GM03348 (cell line): ENCODE measurements at regions not wholly inside any gene's neighbourhood (a gene's known extent, or its start where the extent isn't known, plus 50 kb on each side); places are given as distances from the start of the nearest gene placed in this dataset.

Source experiments
- DNase-seq: peaks from one replicate; pipeline ENCODE4 v3.0.0; 2012; ENCODE audit warnings: low spot score

- DNase-seq = no peak
Observed at GRCh38 chr3:66692042-66692765, 191.4 kb upstream of the LRIG1 start.

DNA sequence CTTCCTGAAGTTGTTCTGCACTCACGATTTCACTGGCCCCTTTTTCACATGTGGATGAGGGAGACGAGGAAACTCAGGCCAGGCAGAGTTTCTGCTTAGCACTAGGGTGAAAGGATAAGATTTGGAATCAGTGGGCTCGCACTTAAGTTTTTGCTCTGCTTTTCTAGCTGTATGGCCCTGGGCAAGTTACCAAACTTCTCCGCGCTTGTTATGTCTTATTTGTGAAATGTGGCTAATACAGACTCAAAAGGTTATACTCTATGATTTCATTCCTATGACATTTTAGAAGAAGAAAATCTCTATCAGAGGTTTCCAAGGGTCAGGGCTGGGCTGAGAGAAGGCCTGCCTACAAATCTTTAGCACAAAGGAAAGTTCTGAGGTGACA is 191.9 kb upstream of the LRIG1 start:
- DNase-seq = no peak

- DNase-seq = no peak
Observed at GRCh38 chr3:66693461-66694031, 192.7 kb upstream of the LRIG1 start.

DNA sequence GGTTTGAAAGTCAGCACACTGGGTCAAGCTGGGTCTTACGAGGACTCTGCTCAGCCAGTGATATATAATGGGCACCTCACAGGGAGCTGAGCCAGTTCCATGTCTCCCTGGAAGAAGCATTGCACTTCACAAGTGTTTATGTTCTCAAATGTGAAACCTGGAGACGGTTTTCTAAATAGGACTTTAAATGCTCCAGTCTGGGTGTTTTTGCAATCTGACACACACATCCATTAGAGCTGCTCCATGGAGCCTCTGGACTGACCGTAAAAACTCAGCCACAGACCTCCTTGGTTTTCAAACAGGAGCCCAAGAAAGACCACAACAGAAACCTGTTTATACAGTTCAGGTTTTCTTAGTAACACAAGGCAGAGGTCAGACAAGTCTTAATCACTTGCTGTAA is 201.3 kb upstream of the LRIG1 start:
- DNase-seq = no peak

DNA sequence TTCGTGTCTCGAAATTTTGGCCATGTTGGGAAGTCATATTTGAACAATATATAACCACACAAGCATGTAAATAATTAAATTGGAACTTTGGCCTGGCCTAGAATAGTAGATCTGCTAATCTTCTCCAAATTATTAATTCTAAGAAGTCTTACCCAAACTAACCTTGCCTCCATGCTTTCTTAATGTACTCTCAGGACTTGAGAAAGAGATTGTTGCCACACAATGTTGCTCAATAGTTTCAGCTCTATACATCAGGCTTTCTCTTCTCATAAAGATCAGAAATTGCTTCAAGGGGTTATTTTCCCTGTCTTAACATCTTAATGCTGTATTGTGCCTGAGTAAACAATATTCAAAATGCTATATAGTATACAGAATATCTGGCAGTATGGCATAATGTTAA is 202.7 kb upstream of the LRIG1 start:
- DNase-seq = no peak

- no peak for DNase-seq
Observed at GRCh38 chr3:66705076-66705475, 204.3 kb upstream of the LRIG1 start.

DNA sequence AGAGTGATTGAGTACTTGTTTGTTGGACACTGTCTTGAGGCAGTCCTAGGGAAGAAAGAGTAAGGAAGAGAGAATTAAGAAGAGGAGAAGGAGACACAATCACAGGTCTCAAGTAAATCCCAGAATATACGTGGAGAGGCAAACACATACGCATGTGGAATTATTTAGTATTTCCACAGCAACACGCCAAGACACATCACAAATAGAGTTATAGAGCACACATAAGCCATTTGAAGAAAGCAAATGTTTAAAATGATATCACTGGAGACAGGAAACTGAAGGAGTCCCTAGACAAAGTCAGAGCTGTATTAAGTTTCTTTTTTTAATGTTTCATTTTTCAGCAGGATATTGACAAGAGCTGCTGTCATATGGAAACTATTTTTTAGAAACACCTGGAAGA is 206.1 kb upstream of the LRIG1 start:
- no peak for DNase-seq

DNA sequence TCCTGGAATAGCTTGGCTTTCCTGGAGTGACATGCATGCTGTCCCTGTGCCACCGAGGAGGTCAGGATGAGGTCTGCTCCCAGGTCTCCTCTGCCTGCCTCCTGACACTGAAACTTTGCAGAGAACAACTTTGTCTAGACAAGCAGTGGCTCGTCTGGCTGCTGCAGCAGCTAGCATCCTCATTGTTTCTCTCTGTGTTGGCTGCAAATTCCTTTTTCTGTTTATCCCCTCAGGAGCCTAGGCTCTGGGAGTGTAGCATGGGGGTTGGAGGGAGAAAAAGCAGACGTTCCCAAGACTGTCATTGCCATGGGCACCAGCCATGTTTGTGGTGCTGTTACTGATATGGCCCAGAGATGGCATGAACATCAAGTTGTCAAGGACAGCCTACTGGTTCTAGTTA is 208.7 kb upstream of the LRIG1 start:
- no peak for DNase-seq

DNA sequence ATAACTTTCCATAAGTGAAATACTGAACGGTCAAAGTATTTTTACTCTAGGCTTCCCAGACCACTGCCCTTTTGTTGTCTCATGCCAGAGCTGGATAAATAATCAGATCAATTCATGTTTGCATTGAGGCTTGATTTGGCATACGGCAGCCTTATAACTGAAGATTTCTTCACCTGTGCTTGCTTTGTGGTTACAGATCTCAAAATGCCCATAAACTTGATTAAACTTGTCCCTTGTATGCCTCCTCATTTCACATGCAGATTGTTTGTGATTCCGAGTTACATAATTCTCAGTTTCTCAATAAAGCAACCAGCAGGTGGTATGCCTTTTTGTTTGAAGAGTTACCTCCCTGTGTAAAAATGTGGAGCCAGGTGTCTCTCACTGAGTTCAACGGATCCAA is 211.4 kb upstream of the LRIG1 start:
- DNase-seq = no peak

GRCh38 chr3:66713921-66714320 is 213.1 kb upstream of the LRIG1 start:
- no peak for DNase-seq

DNA sequence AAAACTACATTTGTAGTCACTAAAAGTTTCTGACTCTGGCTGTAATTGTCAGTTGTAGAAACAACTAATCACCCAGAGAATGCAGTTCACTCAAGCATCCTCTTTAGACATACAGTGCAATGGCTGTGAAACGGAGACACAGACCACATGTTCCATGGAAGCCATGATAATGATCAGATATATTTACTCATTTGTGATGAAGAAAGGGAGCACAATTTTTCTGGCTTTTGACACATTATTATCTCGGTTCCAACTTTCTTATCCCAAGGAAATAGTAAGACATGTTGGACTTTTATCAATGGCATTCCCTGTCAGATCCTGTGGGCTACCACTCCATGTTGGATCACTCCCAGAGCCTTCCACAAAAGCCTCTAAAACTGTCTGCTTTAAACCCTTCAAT is 215.0 kb upstream of the LRIG1 start:
- no peak for DNase-seq

DNA sequence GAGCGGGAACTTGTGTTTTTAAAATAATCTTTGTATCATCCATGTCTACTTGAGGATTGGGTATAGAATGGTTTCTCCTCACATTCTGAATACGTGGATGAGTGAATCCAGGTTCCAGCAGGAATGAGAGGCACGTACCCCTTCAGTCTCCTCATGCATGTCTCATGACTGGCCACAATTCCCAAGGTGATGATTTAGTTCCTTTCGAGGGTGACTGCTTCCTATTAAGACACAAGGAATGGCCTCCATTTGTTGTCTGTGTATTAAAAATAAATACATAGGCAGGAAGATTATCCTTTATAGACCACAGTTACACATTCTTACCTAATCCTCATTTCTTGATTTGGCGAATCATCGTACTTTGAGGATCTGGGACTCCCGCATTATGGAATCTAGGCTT is 217.0 kb upstream of the LRIG1 start:
- no peak for DNase-seq

DNA sequence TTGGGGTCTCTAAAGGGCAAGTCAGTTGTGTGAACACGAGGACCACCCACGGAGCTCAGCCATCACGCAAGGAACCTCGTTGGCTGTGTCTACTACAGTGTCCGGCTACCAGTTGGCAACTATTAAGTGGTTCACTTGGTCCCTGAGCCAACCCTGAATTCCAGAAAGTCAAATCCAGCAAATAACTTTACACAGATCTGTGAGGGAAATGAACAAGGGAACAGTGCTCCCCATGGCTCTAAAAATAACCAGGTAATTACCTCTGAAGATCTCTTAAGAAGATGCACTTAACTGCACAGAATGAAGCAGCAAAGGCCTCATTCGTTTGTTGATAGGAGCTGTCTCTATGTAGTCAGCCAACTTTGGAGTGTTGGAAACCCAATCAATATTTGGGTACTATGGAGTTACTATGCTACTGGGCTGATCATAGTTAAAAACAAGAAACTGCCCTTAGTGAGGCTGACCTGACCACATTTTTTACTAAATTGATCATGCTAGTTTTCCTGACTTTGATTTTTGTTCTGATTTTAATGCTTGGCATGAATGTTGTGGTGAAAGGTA is 219.1 kb upstream of the LRIG1 start:
- no peak for DNase-seq

GRCh38 chr3:66720508-66720907 is 219.7 kb upstream of the LRIG1 start:
- DNase-seq = no peak

GRCh38 chr3:66722675-66723074 is 221.9 kb upstream of the LRIG1 start:
- peak; percentile 47 for DNase-seq

DNA sequence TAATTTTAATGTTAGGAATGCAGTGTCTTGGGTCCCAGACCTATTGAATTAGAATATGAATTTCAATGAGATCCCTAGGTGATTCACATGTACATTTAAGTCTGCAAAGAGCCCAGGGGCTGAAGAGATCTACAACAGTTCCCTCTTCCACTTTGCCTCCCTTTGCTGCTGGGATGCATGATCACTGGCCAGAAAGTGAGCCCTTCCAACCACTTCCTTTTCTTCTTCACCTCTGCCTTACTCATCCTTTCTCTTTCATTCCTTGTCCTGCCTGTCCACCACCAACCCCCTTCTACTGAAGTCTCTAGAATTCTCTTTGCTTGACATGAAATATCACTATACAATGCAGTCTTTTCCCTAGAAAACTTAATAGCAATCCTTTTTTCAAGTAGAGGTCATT is 222.4 kb upstream of the LRIG1 start:
- DNase-seq = no peak

GRCh38 chr3:66729687-66730393 is 229.0 kb upstream of the LRIG1 start:
- no peak for DNase-seq

DNA sequence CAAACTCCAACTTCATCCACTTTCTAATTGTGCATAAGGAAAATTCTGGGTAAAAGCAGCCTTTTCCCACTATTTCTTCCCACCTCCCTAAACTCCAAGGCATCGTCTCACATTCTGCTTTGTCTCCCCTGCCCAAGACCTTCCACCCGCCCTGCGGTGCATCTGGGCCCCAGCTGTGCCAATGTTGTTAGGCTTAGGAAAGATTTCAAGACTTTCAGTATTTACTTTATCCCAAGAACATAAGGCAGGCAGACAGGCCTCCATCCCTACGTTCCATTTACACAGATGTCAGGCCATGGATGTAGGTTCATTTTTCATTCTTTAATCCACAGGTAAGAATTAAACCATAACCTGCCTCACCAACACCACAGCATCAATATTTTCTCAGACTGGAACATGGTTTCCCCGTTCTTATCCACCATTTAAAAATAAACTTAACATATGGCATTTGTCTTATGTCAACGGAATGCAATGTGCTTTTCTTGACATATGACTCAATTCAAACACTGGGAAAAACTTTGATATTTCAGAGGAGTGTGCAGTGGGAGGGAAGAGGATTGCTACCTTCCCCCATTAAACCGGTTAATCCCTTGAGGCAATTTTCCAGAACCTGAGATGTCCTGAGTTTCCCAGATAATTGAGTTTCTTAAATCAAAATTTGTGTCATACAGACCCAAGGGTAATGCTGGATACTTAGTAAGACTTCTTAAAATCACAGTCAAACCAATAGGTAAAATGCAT is 238.0 kb upstream of the LRIG1 start:
- DNase-seq = no peak

DNA sequence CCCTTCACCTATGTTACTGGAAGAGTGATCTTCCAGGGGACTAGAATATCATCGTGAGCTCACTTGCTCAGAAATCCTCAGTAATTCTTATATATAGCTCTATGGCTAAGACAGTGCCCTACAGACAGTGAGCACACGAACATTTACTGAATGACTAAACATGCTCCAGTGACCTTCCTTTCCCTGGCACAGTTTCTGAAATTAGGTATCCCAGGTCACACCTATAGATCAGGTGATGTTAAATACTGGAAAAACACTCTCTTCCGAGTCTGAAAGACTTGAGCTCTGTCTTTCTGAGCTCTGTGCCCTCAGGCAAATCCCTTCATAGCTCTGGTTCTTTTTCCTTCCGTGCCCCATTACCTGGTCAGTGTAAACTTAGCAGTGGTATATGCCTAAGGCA is 239.4 kb upstream of the LRIG1 start:
- DNase-seq = no peak

DNA sequence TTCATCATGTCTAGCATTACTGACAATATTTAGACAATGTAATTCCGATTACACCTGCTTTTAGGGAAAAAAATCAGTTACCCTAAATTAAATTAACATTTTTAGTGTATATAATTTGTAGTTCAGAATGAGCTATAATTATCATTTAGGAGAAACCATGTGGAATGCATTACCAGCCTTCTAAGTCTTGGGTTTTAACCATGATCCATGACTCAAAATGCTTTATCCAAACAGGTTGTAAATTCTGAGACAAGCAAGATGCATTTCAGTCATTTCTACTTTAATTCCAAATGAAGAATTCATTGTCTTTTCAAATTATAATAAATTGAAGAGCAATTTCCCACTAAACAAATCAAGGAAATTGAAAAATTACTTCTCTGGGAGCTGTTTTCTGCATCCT is 243.7 kb upstream of the LRIG1 start:
- DNase-seq = no peak

GRCh38 chr3:66744986-66745385 is 244.2 kb upstream of the LRIG1 start:
- DNase-seq = no peak

- no peak for DNase-seq
Observed at GRCh38 chr3:66747261-66747660, 246.4 kb upstream of the LRIG1 start.

- no peak for DNase-seq
Observed at GRCh38 chr3:66747696-66748095, 246.9 kb upstream of the LRIG1 start.
